ENCODE measurements at regions not wholly inside any gene's neighbourhood (a gene's known extent, or its start where the extent isn't known, plus 50 kb on each side); places are given as distances from the start of the nearest gene placed in this dataset.
A peak's percentile ranks its signal among the peaks of the same experiment; 100 is the strongest.
"Not testable (repeated sequence)": the region's sequence is repeated elsewhere in the genome, so short reads cannot be mapped to it uniquely, and the experiment has no call there.

DNA sequence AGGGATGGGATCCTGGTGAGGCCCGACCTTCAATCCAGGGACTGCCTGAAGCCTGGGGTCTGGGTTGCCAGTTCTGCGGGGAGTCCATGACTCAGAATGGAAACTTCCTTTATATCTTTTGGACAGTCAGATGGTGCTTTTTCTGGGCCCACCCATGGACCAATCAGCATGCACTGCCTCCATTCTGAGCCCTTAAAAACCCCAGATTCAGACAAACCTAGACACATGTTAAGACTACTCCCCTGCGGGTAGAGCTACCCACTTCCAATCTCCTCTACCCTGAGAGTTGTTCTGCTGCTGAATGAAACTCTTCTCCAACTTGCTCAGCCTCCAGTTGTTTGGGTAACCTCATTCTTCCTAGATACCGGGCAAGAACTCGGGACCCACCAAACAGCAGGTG, 1315.2 kb upstream of the MIR17HG start:
- Histone ChIP-seq H3K36me3 (ENCODE audit: insufficient read depth, low read depth, low read length) (no peaks in the 10 kb centered on the region), H3K27ac (ENCODE audit: low read length) (no peak overlapping the region), H3K27me3 (ENCODE audit: insufficient read depth, low read length) (no peaks in the 10 kb centered on the region), H3K9me3 (ENCODE audit: insufficient read depth, low read depth, low read length) (peaks cover 21% of the 10 kb centered on the region), H3K4me1 (ENCODE audit: insufficient read depth, low read length) (no peaks in the 10 kb centered on the region), H3K9ac (ENCODE audit: low read depth, low read length) (no peak overlapping the region), H3K4me3 (ENCODE audit: low read length) (no peak overlapping the region)

GRCh38 chr13:90032841-90033493, 1314.5 kb upstream of the MIR17HG start:
- Histone ChIP-seq H3K9me3 (ENCODE audit: insufficient read depth, low read depth, low read length) (peaks cover 14% of the 10 kb centered on the region; the same call in 1 of the 2 replicates), H3K4me3 (ENCODE audit: low read length) (no peak overlapping the region), H3K9ac (ENCODE audit: low read depth, low read length) (no peak overlapping the region), H3K36me3 (ENCODE audit: insufficient read depth, low read depth, low read length) (no peaks in the 10 kb centered on the region), H3K27ac (ENCODE audit: low read length) (no peak overlapping the region), H3K27me3 (ENCODE audit: insufficient read depth, low read length) (no peaks in the 10 kb centered on the region), H3K4me1 (ENCODE audit: insufficient read depth, low read length) (no peaks in the 10 kb centered on the region)

DNA sequence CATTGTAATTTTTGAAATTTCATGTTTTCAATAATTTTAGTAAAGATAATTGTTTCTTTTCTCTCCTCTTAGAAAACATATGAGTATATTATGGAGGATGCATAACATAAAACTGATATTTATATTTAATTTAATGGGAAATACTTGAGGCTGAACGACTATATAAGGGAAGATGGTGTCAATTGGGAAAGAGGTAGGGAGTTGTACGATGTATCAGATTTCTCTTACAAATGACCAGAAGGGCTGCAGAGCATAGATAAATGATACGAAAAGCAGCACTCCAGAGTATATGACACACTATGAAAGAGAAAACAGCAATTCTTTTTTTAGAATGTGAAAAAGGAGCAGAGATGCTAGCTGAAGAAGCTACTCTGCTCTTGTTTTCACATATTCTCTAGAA, 1308.0 kb upstream of the MIR17HG start:
- no peaks in the 10 kb centered on the region for H3K27me3 ChIP-seq (ENCODE audit: insufficient read depth, low read length)
- no peaks in the 10 kb centered on the region for H3K36me3 ChIP-seq (ENCODE audit: insufficient read depth, low read depth, low read length)
- H3K9me3 ChIP-seq (ENCODE audit: insufficient read depth, low read depth, low read length), result peaks cover 4% of the 10 kb centered on the region; the same call in 1 of the 2 replicates
- no peak overlapping the region for H3K9ac ChIP-seq (ENCODE audit: low read depth, low read length)
- H3K4me1 ChIP-seq (ENCODE audit: insufficient read depth, low read length), result no peaks in the 10 kb centered on the region
- no peak overlapping the region for H3K27ac ChIP-seq (ENCODE audit: low read length)
- no peak overlapping the region for H3K4me3 ChIP-seq (ENCODE audit: low read length)

GRCh38 chr13:90047600-90047999, 1299.9 kb upstream of the MIR17HG start:
- Histone ChIP-seq H3K36me3 (ENCODE audit: insufficient read depth, low read depth, low read length) (no peaks in the 10 kb centered on the region; the same call in 1 of the 2 replicates), H3K4me3 (ENCODE audit: low read length) (no peak overlapping the region; the same call in 1 of the 2 replicates), H3K27ac (ENCODE audit: low read length) (no peak overlapping the region), H3K9ac (ENCODE audit: low read depth, low read length) (no peak overlapping the region), H3K27me3 (ENCODE audit: insufficient read depth, low read length) (no peaks in the 10 kb centered on the region), H3K9me3 (ENCODE audit: insufficient read depth, low read depth, low read length) (peaks cover 31% of the 10 kb centered on the region), H3K4me1 (ENCODE audit: insufficient read depth, low read length) (peaks cover 17% of the 10 kb centered on the region; the same call in 1 of the 2 replicates)

GRCh38 chr13:90049989-90050671, 1297.4 kb upstream of the MIR17HG start:
- Histone ChIP-seq H3K27me3 (ENCODE audit: insufficient read depth, low read length) (no peaks in the 10 kb centered on the region), H3K9ac (ENCODE audit: low read depth, low read length) (no peak overlapping the region), H3K4me3 (ENCODE audit: low read length) (peak overlapping the region; percentile 29; the same call in 1 of the 2 replicates), H3K27ac (ENCODE audit: low read length) (no peak overlapping the region), H3K9me3 (ENCODE audit: insufficient read depth, low read depth, low read length) (peaks cover 31% of the 10 kb centered on the region), H3K4me1 (ENCODE audit: insufficient read depth, low read length) (peaks cover 17% of the 10 kb centered on the region; the same call in 1 of the 2 replicates), H3K36me3 (ENCODE audit: insufficient read depth, low read depth, low read length) (no peaks in the 10 kb centered on the region; the same call in 1 of the 2 replicates)

GRCh38 chr13:90055121-90055520, 1292.4 kb upstream of the MIR17HG start:
- no peak overlapping the region for H3K4me3 ChIP-seq (ENCODE audit: low read length)
- no peaks in the 10 kb centered on the region for H3K9me3 ChIP-seq (ENCODE audit: insufficient read depth, low read depth, low read length)
- no peaks in the 10 kb centered on the region for H3K27me3 ChIP-seq (ENCODE audit: insufficient read depth, low read length)
- no peaks in the 10 kb centered on the region for H3K36me3 ChIP-seq (ENCODE audit: insufficient read depth, low read depth, low read length)
- H3K27ac ChIP-seq (ENCODE audit: low read length), result no peak overlapping the region
- peaks cover 6% of the 10 kb centered on the region; the same call in 1 of the 2 replicates for H3K4me1 ChIP-seq (ENCODE audit: insufficient read depth, low read length)
- H3K9ac ChIP-seq (ENCODE audit: low read depth, low read length), result no peak overlapping the region

DNA sequence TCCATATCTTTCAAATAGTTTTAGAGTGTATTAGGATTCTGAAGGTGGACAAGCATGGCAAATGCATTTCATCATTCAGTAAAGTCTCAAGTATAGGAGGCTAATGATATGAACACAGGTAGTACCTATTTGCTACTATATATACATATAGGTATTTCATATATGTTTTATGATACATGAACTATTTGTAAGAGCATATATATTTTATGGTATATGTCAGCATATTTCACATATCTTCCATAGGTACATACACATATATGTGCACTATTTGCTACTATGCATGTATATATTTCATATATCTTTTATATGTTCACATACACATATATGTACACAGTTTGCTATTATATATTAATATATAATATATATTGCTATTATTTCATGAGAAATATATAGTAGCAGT, 1291.7 kb upstream of the MIR17HG start:
- H3K4me3 ChIP-seq (ENCODE audit: low read length), result no peak overlapping the region
- no peaks in the 10 kb centered on the region for H3K27me3 ChIP-seq (ENCODE audit: insufficient read depth, low read length)
- H3K9me3 ChIP-seq (ENCODE audit: insufficient read depth, low read depth, low read length), result no peaks in the 10 kb centered on the region
- H3K27ac ChIP-seq (ENCODE audit: low read length), result no peak overlapping the region
- peaks cover 5% of the 10 kb centered on the region; the same call in 1 of the 2 replicates for H3K4me1 ChIP-seq (ENCODE audit: insufficient read depth, low read length)
- H3K9ac ChIP-seq (ENCODE audit: low read depth, low read length), result no peak overlapping the region
- no peaks in the 10 kb centered on the region for H3K36me3 ChIP-seq (ENCODE audit: insufficient read depth, low read depth, low read length)

- H3K9me3 ChIP-seq (ENCODE audit: insufficient read depth, low read depth, low read length); H3K27me3 ChIP-seq (ENCODE audit: insufficient read depth, low read length); H3K4me1 ChIP-seq (ENCODE audit: insufficient read depth, low read length); H3K36me3 ChIP-seq (ENCODE audit: insufficient read depth, low read depth, low read length); H3K9ac ChIP-seq (ENCODE audit: low read depth, low read length); H3K4me3 ChIP-seq (ENCODE audit: low read length); H3K27ac ChIP-seq (ENCODE audit: low read length): not testable (repeated sequence)
These were observed 1283.3 kb upstream of the MIR17HG start for GRCh38 chr13:90064226-90064625.

- H3K9ac ChIP-seq (ENCODE audit: low read depth, low read length), result no peak overlapping the region
- no peaks in the 10 kb centered on the region for H3K4me1 ChIP-seq (ENCODE audit: insufficient read depth, low read length)
- no peaks in the 10 kb centered on the region for H3K27me3 ChIP-seq (ENCODE audit: insufficient read depth, low read length)
- no peak overlapping the region for H3K27ac ChIP-seq (ENCODE audit: low read length)
- H3K9me3 ChIP-seq (ENCODE audit: insufficient read depth, low read depth, low read length), result no peaks in the 10 kb centered on the region; the same call in 1 of the 2 replicates
- no peaks in the 10 kb centered on the region for H3K36me3 ChIP-seq (ENCODE audit: insufficient read depth, low read depth, low read length)
- H3K4me3 ChIP-seq (ENCODE audit: low read length), result no peak overlapping the region
These were observed 1278.8 kb upstream of the MIR17HG start for GRCh38 chr13:90068658-90069057.

GRCh38 chr13:90070362-90070761, 1277.1 kb upstream of the MIR17HG start:
- no peaks in the 10 kb centered on the region for H3K4me1 ChIP-seq (ENCODE audit: insufficient read depth, low read length)
- no peaks in the 10 kb centered on the region for H3K36me3 ChIP-seq (ENCODE audit: insufficient read depth, low read depth, low read length)
- no peak overlapping the region for H3K9ac ChIP-seq (ENCODE audit: low read depth, low read length)
- no peak overlapping the region for H3K27ac ChIP-seq (ENCODE audit: low read length)
- no peaks in the 10 kb centered on the region for H3K9me3 ChIP-seq (ENCODE audit: insufficient read depth, low read depth, low read length)
- H3K27me3 ChIP-seq (ENCODE audit: insufficient read depth, low read length), result no peaks in the 10 kb centered on the region
- H3K4me3 ChIP-seq (ENCODE audit: low read length), result no peak overlapping the region

- Histone ChIP-seq H3K36me3 (ENCODE audit: insufficient read depth, low read depth, low read length) (no peaks in the 10 kb centered on the region), H3K9ac (ENCODE audit: low read depth, low read length) (no peak overlapping the region), H3K4me1 (ENCODE audit: insufficient read depth, low read length) (no peaks in the 10 kb centered on the region), H3K27ac (ENCODE audit: low read length) (no peak overlapping the region), H3K9me3 (ENCODE audit: insufficient read depth, low read depth, low read length) (no peaks in the 10 kb centered on the region), H3K4me3 (ENCODE audit: low read length) (no peak overlapping the region), H3K27me3 (ENCODE audit: insufficient read depth, low read length) (no peaks in the 10 kb centered on the region)
These were observed 1276.5 kb upstream of the MIR17HG start for GRCh38 chr13:90070837-90071525.
